Keratinocyte (primary cell): ENCODE measurements at regions not wholly inside any gene's neighbourhood (a gene's known extent, or its start where the extent isn't known, plus 50 kb on each side); places are given as distances from the start of the nearest gene placed in this dataset.

Source experiments
- CTCF ChIP-seq, 3 experiments: IDR thresholded peaks in 1 of 3; conservative IDR thresholded peaks in 1 of 3; optimal IDR thresholded peaks in 1 of 3; 2 replicates in 2 of 3; 3 replicates in 1 of 3; pipeline versions ENCODE3 to v1.5.1; 2011; ENCODE audit warnings: low read length in 3 of 3, mild to moderate bottlenecking in 3 of 3, moderate library complexity in 2 of 3, control low read depth in 1 of 3, inconsistent platforms in 1 of 3; ENCODE audit not compliant: insufficient read depth in 2 of 3; ENCODE audit errors: extremely low read depth in 1 of 3
- EZH2 ChIP-seq: IDR thresholded peaks from one replicate; pipeline ENCODE4 v1.6.1; 2012; ENCODE audit warnings: inconsistent platforms, mild to moderate bottlenecking, low read length, moderate library complexity

DNA sequence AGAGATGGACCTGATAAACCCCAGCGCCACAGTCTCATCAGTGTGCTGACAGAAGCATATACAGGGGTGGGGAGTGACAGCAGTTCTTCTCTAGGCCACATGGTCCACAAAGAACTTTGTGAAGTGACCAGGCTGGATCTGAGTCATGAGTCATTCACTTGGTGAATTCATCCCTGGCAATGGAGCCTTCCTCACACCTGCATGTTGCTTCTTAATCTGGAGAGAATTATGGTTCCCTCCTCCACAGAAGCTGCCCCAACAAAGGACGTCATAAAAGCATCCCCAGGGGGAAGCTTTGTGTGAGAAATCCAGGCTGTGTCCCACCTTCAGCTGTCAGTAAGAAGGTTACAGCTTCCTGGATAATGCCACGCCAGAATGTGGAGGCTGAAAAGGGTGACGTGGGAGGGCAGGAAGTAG lies 215.6 kb upstream of the MAF start:
- TF ChIP-seq CTCF (optimal IDR thresholded peaks at IDR 0.05 in 1 of 3, IDR thresholded peaks at IDR 0.05 in 1 of 3, conservative IDR thresholded peaks at IDR 0.05 in 1 of 3; ENCODE audit: extremely low read depth in 1 of 3, insufficient read depth in 2 of 3, low read length in 3 of 3): no peak
- no peak for TF ChIP-seq EZH2
